Prostate gland (tissue), 2 donors: ENCODE measurements at regions not wholly inside any gene's neighbourhood (a gene's known extent, or its start where the extent isn't known, plus 50 kb on each side); places are given as distances from the start of the nearest gene placed in this dataset.

Experiments
- CTCF ChIP-seq, 4 experiments: fragments of 200-600 bp in 2 of 4; fragments of 450-650 bp in 2 of 4; sonication (generic) in 2 of 4; IDR thresholded peaks; 1 replicate in 3 of 4; 2 replicates in 1 of 4; pipeline ENCODE4 v1.5.1; 2016 to 2019; ENCODE audit warnings: antibody characterized with exemption in 4 of 4, mild to moderate bottlenecking in 2 of 4, moderate library complexity in 2 of 4
- POLR2A ChIP-seq: fragments of 450-650 bp; IDR thresholded peaks from one replicate; pipeline ENCODE4 v1.6.1; 2016; ENCODE audit warnings: antibody characterized with exemption, mild to moderate bottlenecking
- POLR2AphosphoS5 ChIP-seq: sonication (generic); formaldehyde crosslinking; IDR thresholded peaks from one replicate; pipeline ENCODE4 v1.6.1; 2017; ENCODE audit warnings: antibody characterized with exemption

- TF ChIP-seq CTCF (IDR thresholded peaks at IDR 0.05) (no peak), POLR2A (no peak), POLR2AphosphoS5 (no peak)
Observed at GRCh38 chr4:117845270-117845669, 189.0 kb upstream of the NDST3 start.
